ENCODE measurements at regions not wholly inside any gene's neighbourhood (a gene's known extent, or its start where the extent isn't known, plus 50 kb on each side); places are given as distances from the start of the nearest gene placed in this dataset.

GRCh38 chr13:76329866-76330580, 556.2 kb downstream of the KCTD12 start:
- no peak overlapping the region for H3K27ac ChIP-seq (ENCODE audit: low read depth in 1 of 2, low read length in 1 of 2)
- H3K27me3 ChIP-seq (ENCODE audit: control insufficient read depth in 3 of 3, insufficient read depth in 3 of 3, low read length in 2 of 3) = no peaks in the 10 kb centered on the region
- H3K4me1 ChIP-seq (ENCODE audit: control insufficient read depth in 5 of 5, insufficient read depth in 5 of 5, low read length in 5 of 5) = peaks cover 0 to 21% (median 2%) of the 10 kb centered on the region in 5 donors
- no peaks in the 10 kb centered on the region for H3K9me3 ChIP-seq (ENCODE audit: control insufficient read depth in 4 of 4, insufficient read depth in 3 of 4, low read length in 3 of 4)
- ATAC-seq (ENCODE audit: insufficient read depth, low FRiP score) (no peak), DNase-seq (no peak)
- no peak for TF ChIP-seq CTCF (IDR thresholded peaks at IDR 0.05; ENCODE audit: control extremely low read depth, extremely low read depth)
- WGBS, 2 donors = 71 to 85% methylated on average over 2 of the region's 2 CpGs
- no peak overlapping the region for H3K4me3 ChIP-seq
- no peaks in the 10 kb centered on the region for H3K36me3 ChIP-seq (ENCODE audit: control insufficient read depth in 4 of 4, insufficient read depth in 4 of 4, low read length in 4 of 4)
- H3K9ac ChIP-seq (ENCODE audit: insufficient read depth in 1 of 2, low read length in 2 of 2) = no peak overlapping the region

GRCh38 chr13:76329004-76329403, 557.2 kb downstream of the KCTD12 start:
- 79 to 86% methylated on average over 3 of the region's 3 CpGs for WGBS, 2 donors

GRCh38 chr13:76326343-76326742, 559.9 kb downstream of the KCTD12 start:
- 78 to 100% methylated on average over 1 of the region's 1 CpG for WGBS, 2 donors

More at GRCh38 chr13:76329004-76329403, 557.2 kb downstream of the KCTD12 start:
- ATAC-seq (ENCODE audit: insufficient read depth, low FRiP score) (no peak), DNase-seq (no peak)
- Histone ChIP-seq H3K27me3 (ENCODE audit: control insufficient read depth in 3 of 3, insufficient read depth in 3 of 3, low read length in 2 of 3) (no peaks in the 10 kb centered on the region), H3K4me1 (ENCODE audit: control insufficient read depth in 5 of 5, insufficient read depth in 5 of 5, low read length in 5 of 5) (peaks cover 0 to 20% (median 2%) of the 10 kb centered on the region in 5 donors), H3K9ac (ENCODE audit: insufficient read depth in 1 of 2, low read length in 2 of 2) (no peak overlapping the region), H3K9me3 (ENCODE audit: control insufficient read depth in 4 of 4, insufficient read depth in 3 of 4, low read length in 3 of 4) (no peaks in the 10 kb centered on the region), H3K4me3 (no peak overlapping the region), H3K36me3 (ENCODE audit: control insufficient read depth in 4 of 4, insufficient read depth in 4 of 4, low read length in 4 of 4) (no peaks in the 10 kb centered on the region), H3K27ac (ENCODE audit: low read depth in 1 of 2, low read length in 1 of 2) (no peak overlapping the region)
- no peak for TF ChIP-seq CTCF (IDR thresholded peaks at IDR 0.05; ENCODE audit: control extremely low read depth, extremely low read depth)

More at GRCh38 chr13:76326343-76326742, 559.9 kb downstream of the KCTD12 start:
- Histone ChIP-seq H3K9me3 (ENCODE audit: control insufficient read depth in 4 of 4, insufficient read depth in 3 of 4, low read length in 3 of 4) (no peaks in the 10 kb centered on the region), H3K27me3 (ENCODE audit: control insufficient read depth in 3 of 3, insufficient read depth in 3 of 3, low read length in 2 of 3) (no peaks in the 10 kb centered on the region), H3K9ac (ENCODE audit: insufficient read depth in 1 of 2, low read length in 2 of 2) (no peak overlapping the region), H3K36me3 (ENCODE audit: control insufficient read depth in 4 of 4, insufficient read depth in 4 of 4, low read length in 4 of 4) (no peaks in the 10 kb centered on the region), H3K4me1 (ENCODE audit: control insufficient read depth in 5 of 5, insufficient read depth in 5 of 5, low read length in 5 of 5) (peaks cover 0 to 3% (median 2%) of the 10 kb centered on the region in 5 donors), H3K27ac (ENCODE audit: low read depth in 1 of 2, low read length in 1 of 2) (no peak overlapping the region), H3K4me3 (no peak overlapping the region)
- ATAC-seq (ENCODE audit: insufficient read depth, low FRiP score) (no peak), DNase-seq (no peak)
- TF ChIP-seq CTCF (IDR thresholded peaks at IDR 0.05; ENCODE audit: control extremely low read depth, extremely low read depth) = no peak

All from lung (tissue), 11 donors.